ENCODE measurements at regions not wholly inside any gene's neighbourhood (a gene's known extent, or its start where the extent isn't known, plus 50 kb on each side); places are given as distances from the start of the nearest gene placed in this dataset.

DNA sequence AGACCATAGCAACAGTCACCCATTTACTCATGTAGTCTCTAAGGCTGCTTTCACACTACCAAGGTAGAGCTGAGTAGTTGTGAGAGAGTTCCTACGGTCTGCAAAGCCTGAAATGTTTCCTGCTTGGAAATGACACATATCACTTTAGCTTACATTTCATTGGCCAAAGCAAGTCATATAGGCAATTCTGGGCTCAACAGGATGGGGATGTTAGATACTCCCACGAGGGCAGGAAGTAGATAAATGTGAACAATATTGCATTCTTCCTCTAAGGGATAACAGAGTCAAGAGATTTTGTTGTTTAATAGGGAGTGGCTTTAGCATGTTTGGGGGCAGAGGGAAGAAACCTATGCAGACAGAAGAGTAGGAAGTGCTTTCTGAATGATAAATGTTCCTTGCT lies 355.6 kb upstream of the THRB start:
- TF ChIP-seq, protein P1, sequence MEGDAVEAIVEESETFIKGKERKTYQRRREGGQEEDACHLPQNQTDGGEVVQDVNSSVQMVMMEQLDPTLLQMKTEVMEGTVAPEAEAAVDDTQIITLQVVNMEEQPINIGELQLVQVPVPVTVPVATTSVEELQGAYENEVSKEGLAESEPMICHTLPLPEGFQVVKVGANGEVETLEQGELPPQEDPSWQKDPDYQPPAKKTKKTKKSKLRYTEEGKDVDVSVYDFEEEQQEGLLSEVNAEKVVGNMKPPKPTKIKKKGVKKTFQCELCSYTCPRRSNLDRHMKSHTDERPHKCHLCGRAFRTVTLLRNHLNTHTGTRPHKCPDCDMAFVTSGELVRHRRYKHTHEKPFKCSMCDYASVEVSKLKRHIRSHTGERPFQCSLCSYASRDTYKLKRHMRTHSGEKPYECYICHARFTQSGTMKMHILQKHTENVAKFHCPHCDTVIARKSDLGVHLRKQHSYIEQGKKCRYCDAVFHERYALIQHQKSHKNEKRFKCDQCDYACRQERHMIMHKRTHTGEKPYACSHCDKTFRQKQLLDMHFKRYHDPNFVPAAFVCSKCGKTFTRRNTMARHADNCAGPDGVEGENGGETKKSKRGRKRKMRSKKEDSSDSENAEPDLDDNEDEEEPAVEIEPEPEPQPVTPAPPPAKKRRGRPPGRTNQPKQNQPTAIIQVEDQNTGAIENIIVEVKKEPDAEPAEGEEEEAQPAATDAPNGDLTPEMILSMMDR (optimal IDR thresholded peaks at IDR 0.05 in 1 of 3, IDR thresholded peaks at IDR 0.05 in 1 of 3, conservative IDR thresholded peaks at IDR 0.05 in 1 of 3; ENCODE audit: extremely low read depth in 1 of 3, insufficient read depth in 2 of 3, low read length in 3 of 3) = no peak
- TF ChIP-seq EZH2 (IDR thresholded peaks at IDR 0.05; ENCODE audit: low read length) = no peak
